HG03442 (cell line): ENCODE measurements at regions not wholly inside any gene's neighbourhood (a gene's known extent, or its start where the extent isn't known, plus 50 kb on each side); places are given as distances from the start of the nearest gene placed in this dataset.

Experiments
- ATAC-seq: cut with Tn5 transposase; IDR thresholded peaks from one replicate; pipeline ENCODE4 v1.9.1; 2021; ENCODE audit warnings: mild to moderate bottlenecking, moderate library complexity; ENCODE audit not compliant: unreplicated experiment

DNA sequence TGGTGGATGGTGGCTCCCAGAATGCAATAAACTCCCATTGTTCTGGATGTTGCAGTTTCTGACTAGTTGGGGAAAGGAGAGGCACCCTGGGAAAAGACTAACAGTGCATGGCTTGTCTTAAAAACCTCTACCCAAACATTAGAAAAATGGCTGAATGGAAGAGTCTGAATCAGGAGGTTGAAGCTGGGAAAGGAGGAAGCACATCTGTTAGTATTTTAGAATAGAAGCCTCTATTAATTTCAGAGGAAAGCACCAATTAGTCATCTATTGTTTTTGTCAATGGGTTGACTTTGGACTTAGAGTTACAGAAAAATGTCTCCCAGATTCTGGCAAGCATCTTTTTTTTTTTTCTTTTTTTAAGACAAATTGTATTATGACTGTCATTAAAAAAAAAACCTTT lies 56.1 kb upstream of the ELMO1 start:
- no peak for ATAC-seq

DNA sequence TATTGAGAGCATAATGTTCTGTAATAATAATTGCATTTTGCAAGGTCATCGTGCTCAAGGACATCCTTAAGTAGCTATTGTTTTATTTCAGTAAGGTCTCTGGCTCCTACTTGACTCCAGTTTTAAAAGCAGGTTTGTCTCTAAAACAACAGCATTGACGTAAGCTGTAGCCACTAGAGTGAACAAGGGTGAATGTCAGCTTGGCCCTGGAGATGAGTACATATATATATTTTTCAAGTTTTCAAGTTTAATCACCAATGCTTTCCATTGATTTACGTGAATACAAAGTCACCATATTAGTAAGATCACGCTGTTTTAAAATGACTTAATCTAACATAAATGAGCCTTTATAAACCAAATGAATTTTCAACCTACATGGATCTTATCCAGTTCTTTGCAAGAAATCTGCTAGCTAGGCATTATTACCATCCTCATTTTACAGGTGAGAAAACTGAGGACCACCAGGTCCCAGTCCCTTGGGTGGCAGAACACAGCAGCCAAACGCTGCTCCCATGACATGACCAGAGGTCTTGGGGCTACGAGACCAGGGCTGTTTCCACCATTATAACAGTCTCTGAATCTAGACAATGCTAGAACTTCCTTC lies 57.2 kb upstream of the ELMO1 start:
- ATAC-seq, result no peak

GRCh38 chr7:37508118-37508517 lies 59.5 kb upstream of the ELMO1 start:
- no peak for ATAC-seq

GRCh38 chr7:37510043-37510634 lies 61.5 kb upstream of the ELMO1 start:
- ATAC-seq, result no peak

GRCh38 chr7:37511915-37512314 lies 63.3 kb upstream of the ELMO1 start:
- no peak for ATAC-seq

GRCh38 chr7:37514497-37514896 lies 65.8 kb upstream of the ELMO1 start:
- no peak for ATAC-seq

DNA sequence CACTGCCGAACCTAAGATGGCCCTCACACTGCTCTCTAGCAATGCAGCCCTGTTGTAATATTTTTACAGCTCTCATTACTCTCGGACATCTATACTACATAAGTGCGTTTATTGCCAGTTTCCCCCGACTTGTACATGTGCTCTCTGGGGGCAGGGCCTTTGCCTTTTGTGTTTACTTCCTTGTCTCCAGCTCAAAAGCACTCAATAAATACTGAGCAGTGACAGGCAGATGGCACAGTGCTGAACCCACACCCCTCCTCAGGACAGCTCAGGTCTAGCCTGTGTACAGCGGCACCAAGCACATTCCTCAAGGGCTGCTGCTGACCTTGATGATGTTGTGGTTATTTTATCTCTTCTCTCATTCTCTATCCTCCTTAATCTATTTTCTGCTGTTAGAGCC lies 68.0 kb upstream of the ELMO1 start:
- ATAC-seq, result no peak

DNA sequence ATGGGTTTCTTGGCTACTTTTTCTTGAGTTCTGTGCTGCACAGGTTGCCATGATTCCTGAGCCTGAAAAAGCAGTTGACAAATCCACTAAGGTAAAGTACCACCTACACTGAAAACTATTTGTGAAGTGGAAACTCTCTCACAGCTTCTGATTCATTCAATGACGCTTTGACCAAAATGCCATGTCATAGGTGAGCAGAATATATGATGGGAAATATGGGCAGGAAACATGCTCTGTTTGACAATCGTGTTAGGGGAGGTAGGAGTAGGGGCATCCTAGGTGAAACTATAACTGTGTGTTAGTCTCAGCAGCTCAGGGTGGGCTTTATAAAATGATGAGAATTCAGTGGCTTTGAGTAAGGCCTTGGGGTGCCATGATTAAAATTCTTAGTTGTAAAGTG lies 69.6 kb upstream of the ELMO1 start:
- ATAC-seq, result no peak

GRCh38 chr7:37524056-37524455 lies 75.4 kb upstream of the ELMO1 start:
- no peak for ATAC-seq

GRCh38 chr7:37524797-37525196 lies 76.1 kb upstream of the ELMO1 start:
- ATAC-seq, result no peak

- no peak for ATAC-seq
Observed at GRCh38 chr7:37526623-37527022, 78.0 kb upstream of the ELMO1 start.

DNA sequence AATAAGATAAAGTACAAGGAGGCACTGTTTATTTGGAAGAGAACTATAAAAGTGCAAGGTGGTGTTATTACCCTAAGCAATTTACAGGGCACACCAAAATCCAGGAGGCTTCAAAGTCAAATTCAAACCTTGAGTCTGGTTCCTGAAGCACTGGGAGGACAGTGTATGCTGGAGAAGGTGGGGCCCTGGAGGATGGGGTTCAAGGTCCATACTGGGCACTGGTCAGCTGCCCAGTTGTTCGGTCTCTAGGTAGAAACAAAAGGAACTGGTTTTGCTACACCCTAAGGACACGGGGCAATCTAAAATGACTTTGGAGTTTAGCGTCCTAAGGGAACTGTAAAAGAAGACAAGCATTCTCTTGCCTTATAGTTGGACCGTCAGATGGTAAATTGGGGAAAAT lies 78.4 kb upstream of the ELMO1 start:
- no peak for ATAC-seq

DNA sequence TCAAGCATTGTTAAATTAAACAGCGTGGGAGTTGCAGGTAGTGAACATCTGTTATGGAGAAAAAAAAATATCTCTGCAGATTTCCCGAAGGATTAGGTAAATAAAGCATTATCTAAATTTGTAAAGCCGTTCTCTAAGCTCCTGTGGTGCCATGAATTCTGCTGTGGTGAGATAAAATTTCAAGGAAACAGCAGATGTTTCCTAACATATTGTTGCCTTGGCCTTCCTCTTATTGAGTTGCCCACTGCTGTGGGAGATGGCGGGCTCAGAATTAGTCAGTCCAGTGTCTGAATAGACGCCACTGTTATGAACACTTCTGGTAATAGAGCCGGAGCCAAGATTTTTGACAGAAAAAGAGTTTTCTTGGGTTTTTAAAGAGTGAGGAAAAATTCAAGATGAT lies 82.6 kb upstream of the ELMO1 start:
- no peak for ATAC-seq

DNA sequence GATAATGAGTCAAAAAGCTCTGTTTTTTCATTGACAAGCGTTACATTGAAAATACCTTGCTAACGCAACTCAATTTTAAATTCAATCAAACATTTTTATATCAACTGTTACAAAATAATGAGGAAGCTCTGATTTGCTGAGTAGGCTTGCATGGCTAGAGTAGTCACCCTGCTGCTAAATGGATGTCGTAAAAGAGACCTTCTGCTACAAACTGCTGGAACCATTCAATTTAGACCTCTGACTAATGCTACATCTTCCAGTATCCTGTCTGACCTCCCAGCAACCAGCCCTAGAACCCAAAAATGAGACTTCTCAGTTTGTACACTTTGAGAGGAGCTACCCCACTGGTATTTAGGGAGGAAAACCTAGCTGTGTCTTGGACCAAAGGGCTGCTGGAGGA lies 84.0 kb upstream of the ELMO1 start:
- ATAC-seq, result no peak

- ATAC-seq, result no peak
Observed at GRCh38 chr7:37534893-37535610, 86.4 kb upstream of the ELMO1 start.

GRCh38 chr7:37535841-37536240 lies 87.2 kb upstream of the ELMO1 start:
- ATAC-seq, result no peak

DNA sequence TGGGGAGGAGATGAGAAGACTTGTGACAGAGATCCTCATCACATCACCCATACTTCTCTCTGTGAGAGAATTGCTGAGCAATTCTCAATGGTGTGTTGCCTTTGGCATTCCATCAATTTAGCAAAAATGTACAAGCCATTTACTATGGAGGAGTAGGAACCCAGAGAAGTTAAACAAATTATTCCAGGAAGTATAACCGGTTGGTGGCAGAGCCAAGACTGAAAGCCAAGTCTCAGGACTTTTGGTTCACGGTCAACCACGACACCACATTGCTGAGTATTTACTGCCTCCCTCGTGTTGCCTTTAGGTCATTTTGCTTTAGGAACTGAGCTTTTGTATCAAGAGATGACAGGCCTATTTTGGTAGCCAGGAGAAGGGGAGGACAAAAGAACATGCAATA lies 88.0 kb upstream of the ELMO1 start:
- no peak for ATAC-seq

DNA sequence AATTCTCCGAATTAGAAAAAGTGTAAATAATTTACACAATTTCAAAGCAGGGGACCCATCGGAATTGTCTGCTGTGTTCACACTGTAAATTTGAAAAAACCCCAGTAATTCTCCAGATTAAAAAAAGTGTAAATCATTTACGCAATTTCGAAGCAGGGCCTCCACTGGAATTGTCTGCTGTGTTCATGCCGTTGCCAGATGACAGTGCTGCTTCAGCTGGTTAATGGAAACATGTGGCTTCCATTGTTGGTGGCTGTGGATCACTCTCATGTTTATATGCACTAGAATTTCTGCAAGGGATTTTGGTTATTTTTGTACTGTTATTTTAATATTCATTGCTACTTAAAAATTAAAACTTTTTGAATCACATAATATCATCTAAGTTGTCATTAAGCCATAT lies 88.8 kb upstream of the ELMO1 start:
- no peak for ATAC-seq

- ATAC-seq, result no peak
Observed at GRCh38 chr7:37538945-37539344, 90.3 kb upstream of the ELMO1 start.

GRCh38 chr7:37540917-37541316 lies 92.3 kb upstream of the ELMO1 start:
- no peak for ATAC-seq

GRCh38 chr7:37541810-37542443 lies 93.3 kb upstream of the ELMO1 start:
- ATAC-seq, result peak; percentile 87
